Body of pancreas (tissue), 4 donors: ENCODE measurements at regions not wholly inside any gene's neighbourhood (a gene's known extent, or its start where the extent isn't known, plus 50 kb on each side); places are given as distances from the start of the nearest gene placed in this dataset.
"Not testable (repeated sequence)": the region's sequence is repeated elsewhere in the genome, so short reads cannot be mapped to it uniquely, and the experiment has no call there.

Experiments
- CTCF ChIP-seq, 7 experiments: fragments of 450-650 bp in 4 of 7; fragments of 200-600 bp in 3 of 7; sonication (generic) in 3 of 7; IDR thresholded peaks; one replicate each; pipeline ENCODE4 v1.5.1; 2016 to 2019; ENCODE audit warnings: antibody characterized with exemption in 7 of 7
- POLR2A ChIP-seq, 3 donors: fragments of 450-650 bp; IDR thresholded peaks; one replicate each; pipeline ENCODE4 v1.6.1; 2016; ENCODE audit warnings: antibody characterized with exemption in 3 of 3, mild to moderate bottlenecking in 2 of 3

DNA sequence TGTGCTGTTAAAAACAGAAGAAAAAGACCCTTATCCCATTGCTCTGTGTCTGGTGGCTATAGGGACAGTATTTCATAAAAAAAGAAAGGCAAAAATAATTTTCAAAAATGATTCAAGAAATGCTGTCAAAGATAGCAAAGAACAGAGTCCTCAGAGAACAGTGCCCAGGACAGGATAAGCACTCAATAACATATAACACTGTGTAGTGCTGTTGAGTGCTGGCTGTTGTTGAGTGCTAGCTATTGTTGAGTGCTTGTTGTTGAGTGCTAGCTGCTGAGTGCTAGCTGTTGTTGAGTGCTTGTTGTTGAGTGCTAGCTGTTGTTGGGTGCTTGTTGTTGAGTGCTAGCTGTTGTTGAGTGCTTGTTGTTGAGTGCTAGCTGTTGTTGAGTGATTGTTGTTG is 94.5 kb upstream of the PLGLB2 start:
- TF ChIP-seq CTCF, POLR2A (IDR thresholded peaks at IDR 0.05): not testable (repeated sequence)
